ENCODE measurements at regions not wholly inside any gene's neighbourhood (a gene's known extent, or its start where the extent isn't known, plus 50 kb on each side); places are given as distances from the start of the nearest gene placed in this dataset.

- Mint-ChIP-seq H3K27me3 (ENCODE audit: insufficient read depth) (no peaks in the 10 kb centered on the region), H3K4me1 (no peaks in the 10 kb centered on the region), H3K36me3 (ENCODE audit: low read depth) (no peaks in the 10 kb centered on the region), H3K4me3 (no peak overlapping the region), H3K9me3 (peaks cover 3% of the 10 kb centered on the region), H3K27ac (no peak overlapping the region)
- Histone ChIP-seq H3K4me1 (ENCODE audit: control insufficient read depth, insufficient read depth, low read length) (no peaks in the 10 kb centered on the region), H3K9me3 (ENCODE audit: control insufficient read depth, low read length) (no peaks in the 10 kb centered on the region), H3K27ac (ENCODE audit: low read depth, low read length) (no peak overlapping the region), H3K4me3 (ENCODE audit: low read length) (no peak overlapping the region), H3K36me3 (ENCODE audit: control insufficient read depth, insufficient read depth, low read length) (no peaks in the 10 kb centered on the region), H3K27me3 (ENCODE audit: control insufficient read depth, insufficient read depth, low read length, poor library complexity, severe bottlenecking) (no peaks in the 10 kb centered on the region), H3K9ac (ENCODE audit: extremely low read depth, low read length, poor library complexity, severe bottlenecking) (no peak overlapping the region)
- peak; percentile 35 for DNase-seq
- 94 to 95% methylated on average over 5 of the region's 5 CpGs for WGBS, 2 experiments (ENCODE audit: insufficient coverage in 1 of 2, insufficient read length in 1 of 2)
- TF ChIP-seq, protein P1, sequence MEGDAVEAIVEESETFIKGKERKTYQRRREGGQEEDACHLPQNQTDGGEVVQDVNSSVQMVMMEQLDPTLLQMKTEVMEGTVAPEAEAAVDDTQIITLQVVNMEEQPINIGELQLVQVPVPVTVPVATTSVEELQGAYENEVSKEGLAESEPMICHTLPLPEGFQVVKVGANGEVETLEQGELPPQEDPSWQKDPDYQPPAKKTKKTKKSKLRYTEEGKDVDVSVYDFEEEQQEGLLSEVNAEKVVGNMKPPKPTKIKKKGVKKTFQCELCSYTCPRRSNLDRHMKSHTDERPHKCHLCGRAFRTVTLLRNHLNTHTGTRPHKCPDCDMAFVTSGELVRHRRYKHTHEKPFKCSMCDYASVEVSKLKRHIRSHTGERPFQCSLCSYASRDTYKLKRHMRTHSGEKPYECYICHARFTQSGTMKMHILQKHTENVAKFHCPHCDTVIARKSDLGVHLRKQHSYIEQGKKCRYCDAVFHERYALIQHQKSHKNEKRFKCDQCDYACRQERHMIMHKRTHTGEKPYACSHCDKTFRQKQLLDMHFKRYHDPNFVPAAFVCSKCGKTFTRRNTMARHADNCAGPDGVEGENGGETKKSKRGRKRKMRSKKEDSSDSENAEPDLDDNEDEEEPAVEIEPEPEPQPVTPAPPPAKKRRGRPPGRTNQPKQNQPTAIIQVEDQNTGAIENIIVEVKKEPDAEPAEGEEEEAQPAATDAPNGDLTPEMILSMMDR (conservative IDR thresholded peaks at IDR 0.05), result no peak
Measured at GRCh38 chr12:108392284-108392683, 53.2 kb upstream of the CMKLR1 start.

GRCh38 chr12:108390495-108391203 lies 51.5 kb upstream of the CMKLR1 start:
- Histone ChIP-seq H3K4me1 (ENCODE audit: control insufficient read depth, insufficient read depth, low read length) (no peaks in the 10 kb centered on the region), H3K27ac (ENCODE audit: low read depth, low read length) (peak overlapping the region; percentile 39), H3K4me3 (ENCODE audit: low read length) (no peak overlapping the region), H3K9ac (ENCODE audit: extremely low read depth, low read length, poor library complexity, severe bottlenecking) (no peak overlapping the region), H3K36me3 (ENCODE audit: control insufficient read depth, insufficient read depth, low read length) (no peaks in the 10 kb centered on the region), H3K27me3 (ENCODE audit: control insufficient read depth, insufficient read depth, low read length, poor library complexity, severe bottlenecking) (no peaks in the 10 kb centered on the region), H3K9me3 (ENCODE audit: control insufficient read depth, low read length) (peaks cover 3% of the 10 kb centered on the region)
- Mint-ChIP-seq H3K27me3 (ENCODE audit: insufficient read depth) (no peaks in the 10 kb centered on the region), H3K27ac (no peak overlapping the region), H3K4me1 (peaks cover 2% of the 10 kb centered on the region), H3K4me3 (no peak overlapping the region), H3K36me3 (ENCODE audit: low read depth) (no peaks in the 10 kb centered on the region), H3K9me3 (no peaks in the 10 kb centered on the region)
- DNase-seq, result peak; percentile 61
- TF ChIP-seq, protein P1 (conservative IDR thresholded peaks at IDR 0.05), result no peak
- 28 to 53% methylated on average over 6 to 7 of the region's 7 CpGs for WGBS, 2 experiments (ENCODE audit: insufficient coverage in 1 of 2, insufficient read length in 1 of 2)

- no peaks in the 10 kb centered on the region for H3K27me3 Mint-ChIP-seq (ENCODE audit: insufficient read depth)
- no peak for DNase-seq
- no peak overlapping the region for H3K27ac ChIP-seq (ENCODE audit: low read depth, low read length)
- H3K36me3 Mint-ChIP-seq (ENCODE audit: low read depth), result no peaks in the 10 kb centered on the region
- no peaks in the 10 kb centered on the region for H3K4me1 ChIP-seq (ENCODE audit: control insufficient read depth, insufficient read depth, low read length)
- H3K9ac ChIP-seq (ENCODE audit: extremely low read depth, low read length, poor library complexity, severe bottlenecking), result no peak overlapping the region
- H3K9me3 ChIP-seq (ENCODE audit: control insufficient read depth, low read length), result peaks cover 14% of the 10 kb centered on the region
- no peaks in the 10 kb centered on the region for H3K27me3 ChIP-seq (ENCODE audit: control insufficient read depth, insufficient read depth, low read length, poor library complexity, severe bottlenecking)
- TF ChIP-seq, protein P1 (conservative IDR thresholded peaks at IDR 0.05), result no peak
- H3K4me3 ChIP-seq (ENCODE audit: low read length), result no peak overlapping the region
- H3K36me3 ChIP-seq (ENCODE audit: control insufficient read depth, insufficient read depth, low read length), result no peaks in the 10 kb centered on the region
- 73 to 92% methylated on average over 1 of the region's 1 CpG for WGBS, 2 experiments (ENCODE audit: insufficient coverage in 1 of 2, insufficient read length in 1 of 2)
- H3K27ac Mint-ChIP-seq, result no peak overlapping the region
- H3K9me3 Mint-ChIP-seq, result peaks cover 4% of the 10 kb centered on the region
- H3K4me3 Mint-ChIP-seq, result no peak overlapping the region
- peaks cover 2% of the 10 kb centered on the region for H3K4me1 Mint-ChIP-seq
Measured at GRCh38 chr12:108389544-108389943, 50.4 kb upstream of the CMKLR1 start.

All from endodermal cell (in vitro differentiated cells).